ENCODE measurements at regions not wholly inside any gene's neighbourhood (a gene's known extent, or its start where the extent isn't known, plus 50 kb on each side); places are given as distances from the start of the nearest gene placed in this dataset.
"Not testable (repeated sequence)": the region's sequence is repeated elsewhere in the genome, so short reads cannot be mapped to it uniquely, and the experiment has no call there.

DNA sequence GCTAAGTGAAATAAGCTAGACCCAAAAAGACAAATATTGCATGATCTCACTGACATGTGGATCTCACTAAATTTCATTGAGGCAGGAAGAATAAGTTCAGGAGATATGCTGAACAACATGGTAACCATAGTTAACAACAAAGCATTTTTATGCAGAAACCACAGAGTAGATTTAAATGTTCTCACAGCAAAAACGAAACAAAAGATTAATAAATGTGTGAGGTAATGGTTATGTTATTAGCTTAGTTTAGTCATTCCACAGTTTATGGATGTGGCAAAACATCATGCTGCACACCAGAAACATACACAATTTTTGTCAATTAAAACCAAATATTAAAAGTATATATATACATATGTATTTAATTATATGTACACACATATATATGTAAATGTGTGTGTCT lies 765.8 kb downstream of the SLITRK5 start:
- DNase-seq = no peak

DNA sequence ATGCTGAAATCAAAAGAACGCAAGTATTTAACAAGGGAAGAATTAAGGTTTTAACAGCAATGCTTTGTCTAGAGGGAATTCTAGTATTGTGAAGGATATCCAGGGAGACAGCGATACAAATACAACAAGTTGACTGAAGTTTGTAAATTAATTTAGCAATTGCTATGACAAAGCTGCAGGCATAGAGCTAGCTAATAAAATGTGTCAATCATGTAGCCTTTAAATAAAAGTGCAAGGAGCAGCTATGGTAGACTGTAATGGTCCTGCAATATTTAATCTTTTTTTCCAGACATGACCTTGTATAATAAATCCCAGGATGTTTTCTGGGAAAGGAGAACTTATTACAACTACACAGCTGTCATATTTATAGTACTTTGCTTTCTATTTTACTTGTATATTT lies 779.3 kb downstream of the SLITRK5 start:
- no peak for DNase-seq

DNA sequence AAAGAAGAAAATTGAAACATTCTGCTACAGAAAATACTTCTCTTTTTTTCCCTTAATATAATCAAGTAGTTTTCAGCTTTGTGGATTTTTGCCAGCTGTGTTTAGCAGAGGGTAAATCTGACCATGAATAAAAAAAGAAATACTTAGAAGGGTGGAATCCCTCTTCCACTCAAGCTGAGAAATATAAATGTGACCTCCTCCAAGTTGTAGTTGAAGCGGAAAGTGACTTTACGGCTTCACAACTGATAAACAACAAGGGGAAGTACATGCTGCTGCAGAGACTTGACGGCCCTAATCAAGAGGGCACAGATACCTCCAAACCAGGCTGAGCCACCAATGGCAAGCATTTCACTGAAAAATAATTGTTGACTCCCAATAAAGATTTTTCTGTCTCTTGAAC lies 785.0 kb downstream of the SLITRK5 start:
- no peak for DNase-seq

GRCh38 chr13:88459331-88459730 lies 788.2 kb downstream of the SLITRK5 start:
- no peak for DNase-seq

GRCh38 chr13:88461272-88462009 lies 790.3 kb downstream of the SLITRK5 start:
- DNase-seq = no peak

GRCh38 chr13:88464851-88465250 lies 793.7 kb downstream of the SLITRK5 start:
- DNase-seq = no peak

- DNase-seq = no peak
Measured at GRCh38 chr13:88472316-88472715, 801.1 kb downstream of the SLITRK5 start.

- no peak for DNase-seq
Measured at GRCh38 chr13:88483202-88483601, 812.0 kb downstream of the SLITRK5 start.

DNA sequence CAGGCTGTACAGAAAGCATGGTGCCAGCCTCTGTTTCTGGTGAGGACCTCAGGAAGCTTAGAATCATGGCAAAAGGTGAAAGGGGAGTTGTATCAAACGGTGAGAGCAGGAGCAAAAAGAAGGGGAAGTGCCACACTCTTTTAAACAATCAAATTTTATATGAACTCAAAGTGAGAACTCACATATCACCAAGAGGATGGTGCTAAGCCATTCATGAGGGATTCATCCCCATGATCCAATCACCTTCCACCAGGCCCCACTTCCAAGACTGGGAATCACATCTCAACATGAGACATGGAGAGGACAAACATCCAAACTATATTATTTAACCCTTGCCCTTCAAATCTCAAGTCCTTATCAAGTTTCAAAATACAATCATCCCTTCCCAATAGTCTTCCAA lies 836.7 kb downstream of the SLITRK5 start:
- no peak for DNase-seq

DNA sequence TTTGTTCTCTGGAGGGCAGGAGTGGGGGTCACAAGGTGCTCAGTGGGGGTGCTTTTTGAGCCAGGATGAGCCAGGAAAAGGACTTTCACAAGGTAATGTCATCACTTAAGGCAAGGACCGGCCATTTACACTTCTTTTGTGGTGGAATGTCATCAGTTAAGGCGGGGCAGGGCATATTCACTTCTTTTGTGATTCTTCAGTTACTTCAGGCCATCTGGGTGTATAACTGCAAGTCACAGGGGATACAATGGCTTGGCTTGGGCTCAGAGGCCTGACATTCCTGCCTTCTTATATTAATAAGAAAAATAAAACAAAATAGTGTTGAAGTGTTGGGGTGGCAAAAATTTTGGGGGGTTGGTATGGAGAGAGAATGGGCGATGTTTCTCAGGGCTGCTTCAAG lies 841.8 kb downstream of the SLITRK5 start:
- not testable (repeated sequence) for DNase-seq

GRCh38 chr13:88526186-88526852 lies 855.1 kb downstream of the SLITRK5 start:
- no peak for DNase-seq

DNA sequence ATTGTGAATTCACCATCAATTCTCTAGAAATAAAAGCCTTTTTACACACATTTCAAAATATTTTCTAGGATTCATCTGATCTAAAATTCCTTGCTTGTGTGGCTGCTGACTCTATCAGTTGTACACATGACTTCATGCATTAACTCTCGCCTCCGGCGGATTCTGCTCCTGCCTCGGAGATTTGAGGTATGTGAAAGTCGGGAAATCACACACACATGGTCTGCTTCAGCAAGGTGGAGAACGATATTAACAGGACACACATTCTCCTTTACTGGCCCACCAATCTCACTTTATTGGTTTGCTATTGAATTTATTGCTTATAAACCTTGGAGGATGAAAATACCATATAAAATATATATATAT lies 855.7 kb downstream of the SLITRK5 start:
- no peak for DNase-seq

DNA sequence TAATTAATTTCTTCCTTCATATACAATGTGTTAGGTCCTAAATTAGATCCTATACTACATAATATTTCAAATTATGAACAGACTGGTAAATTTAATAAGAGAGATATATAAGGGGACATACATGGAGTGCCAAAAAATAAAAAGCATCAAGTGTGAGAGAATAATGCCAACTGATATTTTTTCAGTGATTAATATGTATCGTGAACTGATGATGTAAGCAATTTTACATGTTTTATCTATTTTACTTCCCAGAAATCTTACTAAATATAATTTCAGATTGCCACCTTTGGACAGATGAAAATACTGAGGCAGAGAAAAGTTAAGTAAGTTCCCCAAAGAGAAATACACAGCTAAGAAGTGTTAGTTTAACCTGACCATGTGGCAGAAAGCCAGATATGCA lies 870.8 kb downstream of the SLITRK5 start:
- DNase-seq = no peak

DNA sequence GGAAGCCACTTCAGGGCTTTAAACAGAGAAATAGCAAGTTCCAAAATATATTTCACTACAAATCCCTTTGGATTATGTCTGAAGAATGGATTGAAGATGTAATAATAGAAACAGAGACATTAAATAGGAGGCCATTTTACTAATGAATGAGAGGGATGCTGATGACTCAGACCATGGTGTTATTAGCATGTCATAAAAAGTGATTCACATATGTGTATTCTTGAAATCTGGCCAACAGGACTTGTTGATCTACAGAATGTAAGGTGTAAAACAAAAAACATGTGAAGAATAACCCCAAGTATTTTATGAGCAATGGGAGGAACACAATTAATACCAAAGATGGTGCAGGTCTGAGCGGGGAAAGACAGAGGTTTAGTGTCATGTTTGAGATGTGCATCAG lies 873.7 kb downstream of the SLITRK5 start:
- no peak for DNase-seq

- no peak for DNase-seq
Measured at GRCh38 chr13:88552966-88553365, 881.8 kb downstream of the SLITRK5 start.

- DNase-seq = no peak
Measured at GRCh38 chr13:88565566-88565965, 894.4 kb downstream of the SLITRK5 start.

DNA sequence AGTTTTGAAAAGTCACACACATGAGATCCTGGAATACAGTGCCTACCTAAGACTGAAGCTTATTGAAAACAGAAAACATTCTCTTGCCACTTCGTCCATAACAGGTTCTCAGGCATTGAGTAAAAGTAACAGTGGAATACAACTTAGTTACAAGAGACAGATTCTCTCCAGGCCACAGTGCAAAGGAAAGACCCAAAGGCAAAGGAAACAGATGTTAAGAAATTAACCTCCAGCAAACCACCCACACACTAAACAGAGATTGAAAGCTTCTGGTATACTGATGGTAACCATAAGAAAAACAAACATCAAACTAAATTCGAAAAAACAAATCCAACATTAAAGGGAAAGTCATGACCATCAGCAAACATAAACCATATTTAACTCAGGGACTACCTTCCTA lies 914.7 kb downstream of the SLITRK5 start:
- DNase-seq = no peak

DNA sequence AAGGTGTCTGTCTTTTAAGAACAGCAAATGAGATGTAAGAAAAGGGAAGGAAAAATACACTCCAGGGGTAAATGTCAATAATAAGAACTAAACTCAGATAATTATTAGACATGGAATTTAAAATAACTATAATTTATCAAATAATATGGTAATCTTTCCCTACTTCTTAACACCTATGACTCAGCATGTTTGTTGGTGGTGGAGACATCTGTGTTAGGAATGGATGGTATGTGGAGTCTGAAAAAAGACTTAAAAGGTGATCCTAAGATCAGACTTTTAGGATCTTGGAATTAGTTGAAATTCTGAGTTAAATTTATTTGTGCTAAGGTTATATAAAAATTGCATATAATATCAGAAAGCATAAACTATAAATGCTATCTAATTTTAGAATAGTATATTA lies 915.1 kb downstream of the SLITRK5 start:
- DNase-seq = no peak

DNA sequence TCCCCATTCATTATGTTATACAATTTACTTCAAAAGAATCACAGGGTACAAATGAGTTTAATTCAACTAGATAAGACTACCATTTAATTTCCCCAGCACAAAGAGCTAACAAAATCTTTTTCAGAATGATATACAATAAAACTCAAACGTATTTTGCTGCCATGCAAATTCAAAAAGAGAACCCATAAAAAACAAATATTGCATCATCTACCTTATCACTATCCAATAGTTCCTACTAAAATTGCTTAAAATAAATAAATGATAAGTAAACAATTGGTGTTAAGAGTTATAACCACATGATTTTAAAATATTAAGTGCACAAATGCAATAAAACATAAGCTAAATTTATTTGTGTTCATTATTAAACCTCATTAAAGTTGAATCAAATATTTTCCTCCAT lies 919.4 kb downstream of the SLITRK5 start:
- DNase-seq = no peak

GRCh38 chr13:88592105-88592504 lies 920.9 kb downstream of the SLITRK5 start:
- DNase-seq = no peak

- no peak for DNase-seq
Measured at GRCh38 chr13:88601949-88602348, 930.8 kb downstream of the SLITRK5 start.

DNA sequence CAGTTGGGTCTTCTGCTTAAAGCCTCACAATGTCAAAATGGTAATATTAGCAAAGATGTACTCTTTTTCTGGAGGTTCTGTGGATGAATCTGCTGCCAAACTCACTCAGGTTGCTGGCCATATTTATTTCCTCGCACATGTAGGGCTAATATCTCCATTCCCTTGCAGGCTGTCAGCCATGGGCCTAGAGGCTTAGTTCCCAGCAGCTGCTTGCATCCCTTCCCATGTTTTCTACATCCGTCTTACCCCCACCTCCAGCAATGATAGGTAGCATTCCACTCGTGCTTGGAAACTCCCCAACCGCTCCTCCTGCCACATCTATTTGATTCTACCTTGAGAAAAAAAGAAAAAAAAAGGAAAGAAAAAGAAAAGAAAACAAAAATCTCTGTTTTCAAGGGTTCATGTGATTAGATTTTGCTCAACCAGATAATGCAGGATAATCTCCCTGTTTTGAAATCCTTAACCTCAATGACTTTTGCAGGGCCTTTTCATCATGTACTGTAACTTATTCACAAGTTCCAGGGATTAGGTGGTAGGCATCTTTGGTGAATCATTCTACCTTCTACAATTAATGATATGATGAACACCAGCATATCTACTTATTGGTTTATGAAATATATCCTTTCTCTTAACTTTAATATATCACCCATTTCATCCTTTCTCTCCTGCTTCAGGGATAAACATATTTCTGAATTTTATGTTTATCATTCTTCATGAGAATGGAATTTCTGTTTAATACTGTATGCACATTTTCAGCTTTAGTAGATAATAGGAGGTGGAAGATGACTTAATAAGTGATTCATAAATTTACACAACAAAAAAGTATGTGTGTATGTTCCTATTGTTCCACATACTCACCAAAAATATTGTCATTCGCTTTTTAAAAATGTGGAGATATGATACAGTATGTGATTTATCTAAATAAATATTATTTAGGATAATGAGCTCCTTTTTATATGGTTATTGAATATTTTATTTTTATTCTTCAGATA lies 931.9 kb downstream of the SLITRK5 start:
- DNase-seq = no peak

DNA sequence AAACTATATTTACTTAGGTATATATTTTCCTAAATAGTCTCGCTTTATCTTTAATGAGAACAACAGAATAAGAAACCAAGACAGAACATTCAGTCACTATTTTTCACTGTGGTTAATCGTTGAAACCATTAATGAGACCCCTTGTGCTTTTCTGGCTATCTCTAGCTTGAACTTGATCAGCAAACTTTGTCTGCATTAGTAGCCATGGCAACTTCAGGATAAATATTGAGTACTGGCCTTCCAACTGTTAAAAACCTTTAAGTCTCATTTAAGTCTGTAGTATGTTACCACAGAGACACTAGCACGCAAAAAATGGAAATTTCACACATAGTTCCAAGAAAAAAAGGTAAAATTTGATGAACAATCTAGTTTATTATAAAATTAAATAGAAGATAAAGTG lies 946.0 kb downstream of the SLITRK5 start:
- peak; percentile 74 for DNase-seq
